GM12873 (cell line): ENCODE measurements at regions not wholly inside any gene's neighbourhood (a gene's known extent, or its start where the extent isn't known, plus 50 kb on each side); places are given as distances from the start of the nearest gene placed in this dataset.

Source experiments
- TF ChIP-seq, protein P1 (sequence below): IDR thresholded peaks from 2 replicates; pipeline ENCODE4 v1.5.1; 2012; ENCODE audit warnings: low read depth, mild to moderate bottlenecking, moderate library complexity, low read length, control low read depth; ENCODE audit not compliant: insufficient read depth; ENCODE audit errors: missing control alignments

DNA sequence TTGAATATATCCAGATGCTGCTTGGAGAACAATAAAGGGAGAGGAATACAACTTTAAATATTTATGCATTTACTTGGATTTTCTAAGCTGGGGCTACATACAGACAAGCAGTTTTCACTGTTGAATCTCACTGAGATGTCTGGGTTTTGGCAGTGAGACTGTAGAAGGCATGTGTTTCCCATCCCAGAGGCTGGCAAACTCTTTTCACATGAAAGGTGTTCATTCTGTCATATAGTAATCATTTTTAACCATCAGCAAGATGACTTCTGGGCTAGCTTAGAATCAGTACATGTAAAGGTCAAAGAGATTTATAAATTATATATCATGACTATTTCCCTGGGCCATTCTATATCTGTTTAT, 218.7 kb upstream of the SGO1 start:
- TF ChIP-seq, protein P1, sequence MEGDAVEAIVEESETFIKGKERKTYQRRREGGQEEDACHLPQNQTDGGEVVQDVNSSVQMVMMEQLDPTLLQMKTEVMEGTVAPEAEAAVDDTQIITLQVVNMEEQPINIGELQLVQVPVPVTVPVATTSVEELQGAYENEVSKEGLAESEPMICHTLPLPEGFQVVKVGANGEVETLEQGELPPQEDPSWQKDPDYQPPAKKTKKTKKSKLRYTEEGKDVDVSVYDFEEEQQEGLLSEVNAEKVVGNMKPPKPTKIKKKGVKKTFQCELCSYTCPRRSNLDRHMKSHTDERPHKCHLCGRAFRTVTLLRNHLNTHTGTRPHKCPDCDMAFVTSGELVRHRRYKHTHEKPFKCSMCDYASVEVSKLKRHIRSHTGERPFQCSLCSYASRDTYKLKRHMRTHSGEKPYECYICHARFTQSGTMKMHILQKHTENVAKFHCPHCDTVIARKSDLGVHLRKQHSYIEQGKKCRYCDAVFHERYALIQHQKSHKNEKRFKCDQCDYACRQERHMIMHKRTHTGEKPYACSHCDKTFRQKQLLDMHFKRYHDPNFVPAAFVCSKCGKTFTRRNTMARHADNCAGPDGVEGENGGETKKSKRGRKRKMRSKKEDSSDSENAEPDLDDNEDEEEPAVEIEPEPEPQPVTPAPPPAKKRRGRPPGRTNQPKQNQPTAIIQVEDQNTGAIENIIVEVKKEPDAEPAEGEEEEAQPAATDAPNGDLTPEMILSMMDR = no peak

DNA sequence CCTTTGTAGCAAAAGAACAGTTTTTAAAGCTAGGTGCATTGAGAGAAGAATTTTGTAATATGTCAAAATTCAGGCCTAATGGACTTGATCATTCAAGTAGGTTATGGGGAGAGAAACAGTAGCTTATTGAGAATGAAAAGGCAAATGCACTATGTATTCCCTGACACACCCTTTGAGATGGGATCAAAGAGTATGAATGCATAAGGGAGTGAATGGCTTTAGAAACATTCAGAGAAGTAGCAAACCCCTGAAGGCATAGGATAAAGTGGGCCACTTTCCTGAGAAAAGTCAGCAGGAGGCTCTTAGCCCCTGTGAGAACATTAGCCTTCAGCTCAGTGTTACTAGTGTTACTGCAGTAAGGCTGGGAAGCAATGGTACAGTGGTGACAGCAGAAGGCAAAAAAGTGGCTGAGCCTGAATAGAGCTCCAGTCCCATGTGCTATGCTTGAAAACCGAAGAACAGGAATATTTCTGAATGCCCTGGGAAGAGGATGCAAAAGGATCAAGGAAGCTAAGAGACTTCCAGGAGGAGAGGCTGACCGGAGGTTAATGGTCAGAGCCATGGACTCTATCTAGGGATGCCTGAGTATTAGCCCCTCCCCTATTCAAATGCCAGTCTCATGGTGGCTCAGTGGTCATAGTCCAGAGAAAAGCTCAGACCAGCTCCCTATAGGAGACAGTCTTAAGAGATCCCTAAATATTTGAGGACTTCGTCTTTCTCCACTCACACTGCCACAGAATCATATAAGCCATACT, 218.2 kb upstream of the SGO1 start:
- TF ChIP-seq, protein P1 = no peak

DNA sequence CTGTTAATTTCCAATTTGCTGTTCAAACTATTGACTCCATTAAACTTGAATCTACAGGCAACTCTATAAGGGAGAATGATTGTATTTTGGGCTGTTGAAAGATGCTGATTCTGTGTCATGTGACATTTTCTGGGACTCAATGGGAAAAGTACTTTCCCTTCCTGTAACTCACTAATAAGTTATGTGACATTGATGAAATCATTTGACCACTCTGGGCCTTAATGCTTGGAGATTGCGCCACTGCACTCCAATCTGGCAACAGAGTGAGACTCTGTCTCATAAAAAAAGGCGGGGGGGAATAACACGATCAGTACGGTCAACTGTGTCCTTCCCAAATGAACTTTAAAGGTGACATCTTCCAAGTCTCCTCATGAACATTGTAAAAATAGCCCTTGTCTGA, 215.2 kb upstream of the SGO1 start:
- TF ChIP-seq, protein P1 = no peak

DNA sequence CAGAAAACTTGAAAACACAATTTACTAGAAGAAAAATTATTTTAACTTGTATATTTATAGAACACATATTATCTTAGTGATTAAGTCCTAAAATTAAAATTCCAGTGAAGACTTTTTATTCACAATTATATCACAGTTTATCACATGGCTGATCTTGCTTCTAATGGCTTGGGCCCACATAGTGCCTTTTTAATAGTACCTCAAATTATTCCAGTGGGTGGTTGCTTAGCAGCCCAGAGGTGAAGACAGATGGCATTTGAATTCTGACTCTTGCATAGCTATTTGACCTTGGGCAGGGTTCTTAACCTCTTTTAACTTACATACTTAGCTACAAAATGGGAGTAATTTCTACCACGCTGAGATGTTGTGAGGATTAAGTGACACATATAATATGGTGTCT, 214.7 kb upstream of the SGO1 start:
- TF ChIP-seq, protein P1 = no peak

DNA sequence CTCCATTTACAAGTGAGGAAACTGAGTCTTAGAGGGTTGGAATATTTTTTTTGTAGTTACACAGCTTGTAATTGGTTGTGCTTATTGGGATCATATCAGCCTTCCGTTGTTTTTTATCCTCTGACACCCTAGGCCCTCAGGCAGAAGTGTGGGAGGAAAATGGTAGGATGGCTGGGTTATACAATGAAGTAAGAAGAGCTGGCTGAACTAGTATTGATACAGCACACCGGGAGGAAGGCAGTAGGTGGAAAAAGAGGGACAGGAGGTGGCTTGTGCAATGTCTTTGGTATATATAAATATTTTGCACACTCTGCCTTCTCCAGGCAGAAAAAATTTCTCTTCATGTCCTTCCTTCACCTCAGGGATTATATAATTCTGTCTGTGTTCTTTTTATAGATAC, 214.3 kb upstream of the SGO1 start:
- TF ChIP-seq, protein P1 = no peak

DNA sequence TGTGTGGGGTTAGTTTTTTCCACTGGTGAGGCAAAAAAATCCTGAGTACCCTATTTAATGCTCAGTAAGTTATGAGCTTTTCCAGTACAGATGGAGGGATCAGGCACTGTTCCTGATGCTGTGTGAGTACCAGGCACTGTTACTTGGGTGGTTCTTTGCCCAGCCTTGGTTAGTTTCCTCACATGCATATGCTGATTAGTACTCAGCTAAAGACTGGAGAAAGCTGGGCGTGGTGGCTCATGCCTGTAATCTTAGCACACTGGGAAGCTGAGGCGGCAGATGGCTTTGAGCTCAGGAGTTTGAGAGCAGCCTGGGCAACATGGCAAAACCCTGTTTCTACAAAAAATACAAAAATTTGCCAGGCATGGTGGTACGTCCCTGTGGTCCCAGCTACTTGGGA, 210.3 kb upstream of the SGO1 start:
- TF ChIP-seq, protein P1 = no peak

DNA sequence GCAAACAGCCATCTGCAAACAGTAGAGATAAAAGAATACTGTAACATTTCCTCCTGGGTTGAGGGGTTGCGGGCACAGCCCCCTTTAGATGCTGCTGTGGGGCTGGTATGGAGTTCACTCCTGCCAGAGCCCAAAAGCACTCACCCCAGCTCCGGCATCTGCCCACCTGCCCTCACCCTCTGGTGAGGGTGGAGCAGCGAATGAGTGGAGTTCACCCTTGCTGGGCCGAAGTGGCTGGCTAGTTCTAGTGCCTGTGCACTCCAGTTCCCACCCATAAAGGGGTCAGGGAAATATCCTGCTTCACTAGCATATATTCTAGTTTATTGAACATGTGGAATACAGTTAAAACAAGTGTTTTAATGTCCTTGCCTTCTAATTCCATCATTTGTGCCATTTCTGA, 209.7 kb upstream of the SGO1 start:
- TF ChIP-seq, protein P1 = no peak
